ENCODE measurements at regions not wholly inside any gene's neighbourhood (a gene's known extent, or its start where the extent isn't known, plus 50 kb on each side); places are given as distances from the start of the nearest gene placed in this dataset.

- CTCF ChIA-PET, result interaction anchor here (0.9 kb wide), 1 partner anchor 32 kb away, joined by 3 read pairs; no protein-coding TSS in a partner anchor
- Mint-ChIP-seq H3K36me3 (no peaks in the 10 kb centered on the region), H3K27ac (no peak overlapping the region), H3K9me3 (no peaks in the 10 kb centered on the region), H3K27me3 (ENCODE audit: low read depth) (no peaks in the 10 kb centered on the region), H3K4me1 (peaks cover 25% of the 10 kb centered on the region), H3K4me3 (no peak overlapping the region)
- DNase-seq (ENCODE audit: low spot score) (no peak), ATAC-seq (peak; percentile 49)
- TF ChIP-seq E2F4 (CRISPR knock-in tag; IDR thresholded peaks at IDR 0.05; ENCODE audit: borderline replicate concordance, low read depth), result no peak
- TF ChIP-seq NR1H2 (CRISPR knock-in tag; IDR thresholded peaks at IDR 0.05), result no peak
- TF ChIP-seq ZNF671 (CRISPR knock-in tag; IDR thresholded peaks at IDR 0.05), result no peak
- POLR2A ChIA-PET, result no interaction called here
Observed at GRCh38 chr6:50112981-50113857, 63.5 kb upstream of the DEFB112 start.

- ATAC-seq, result peak; percentile 58
- Mint-ChIP-seq H3K9me3 (no peaks in the 10 kb centered on the region), H3K27ac (no peak overlapping the region), H3K27me3 (ENCODE audit: low read depth) (no peaks in the 10 kb centered on the region), H3K4me3 (no peak overlapping the region), H3K4me1 (peaks cover 25% of the 10 kb centered on the region), H3K36me3 (no peaks in the 10 kb centered on the region)
- ChIA-PET POLR2A (no interaction called here), CTCF (interaction anchor here (1.4 kb wide), 1 partner anchor 12 kb away, joined by 7 read pairs; no protein-coding TSS in a partner anchor)
- DNase-seq (ENCODE audit: low spot score), result no peak
- TF ChIP-seq ESRRA (CRISPR knock-in tag; IDR thresholded peaks at IDR 0.05; ENCODE audit: borderline replicate concordance) (no peak), FOXP1 (CRISPR knock-in tag; IDR thresholded peaks at IDR 0.05; ENCODE audit: borderline replicate concordance) (no peak), KAT7 (CRISPR knock-in tag; IDR thresholded peaks at IDR 0.05; ENCODE audit: borderline replicate concordance) (no peak), GABPB1 (CRISPR knock-in tag; IDR thresholded peaks at IDR 0.05) (no peak), MLX (CRISPR knock-in tag; IDR thresholded peaks at IDR 0.05) (no peak), ATF2 (CRISPR knock-in tag; IDR thresholded peaks at IDR 0.05; ENCODE audit: borderline replicate concordance, low read depth) (no peak), ATF1 (CRISPR knock-in tag; IDR thresholded peaks at IDR 0.05) (no peak), ERG (CRISPR knock-in tag; IDR thresholded peaks at IDR 0.05) (no peak), NFYB (CRISPR knock-in tag; conservative IDR thresholded peaks at IDR 0.05; ENCODE audit: low read depth) (no peak), ATF3 (CRISPR knock-in tag; conservative IDR thresholded peaks at IDR 0.05) (no peak), CBFB (CRISPR knock-in tag; IDR thresholded peaks at IDR 0.05; ENCODE audit: low read depth) (no peak), STAT6 (CRISPR knock-in tag; conservative IDR thresholded peaks at IDR 0.05; ENCODE audit: low read depth) (no peak), FOXJ3 (CRISPR knock-in tag; IDR thresholded peaks at IDR 0.05; ENCODE audit: borderline replicate concordance) (no peak), IRF1 (CRISPR knock-in tag; IDR thresholded peaks at IDR 0.05) (no peak)
Observed at GRCh38 chr6:50116390-50116789, 66.7 kb upstream of the DEFB112 start.

Data from WTC11 (cell line).